ENCODE measurements at regions not wholly inside any gene's neighbourhood (a gene's known extent, or its start where the extent isn't known, plus 50 kb on each side); places are given as distances from the start of the nearest gene placed in this dataset.
"Not testable (repeated sequence)": the region's sequence is repeated elsewhere in the genome, so short reads cannot be mapped to it uniquely, and the experiment has no call there.

DNA sequence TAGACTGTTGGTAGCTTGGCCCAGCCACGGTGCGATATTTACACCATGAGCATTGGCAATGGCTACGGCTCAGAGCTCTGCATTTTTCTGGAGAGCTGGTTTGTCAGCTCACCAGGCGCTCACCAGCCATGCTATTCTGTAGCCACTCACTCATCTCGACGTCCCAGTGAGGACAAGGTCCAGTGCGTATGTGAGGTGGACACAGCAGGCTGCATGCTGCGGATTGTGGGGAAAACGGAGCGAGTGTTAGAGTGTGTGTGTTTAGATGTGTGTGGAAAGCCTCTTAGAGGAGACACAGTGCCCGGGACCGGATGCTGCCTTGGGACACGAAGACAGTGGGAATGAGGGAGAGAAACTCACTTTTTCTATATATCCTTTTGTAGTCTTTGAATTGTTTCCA is 103.7 kb downstream of the PLXNA1 start:
- not testable (repeated sequence) for H3K27ac ChIP-seq (ENCODE audit: low read depth); H3K79me2 ChIP-seq (replicated peaks; ENCODE audit: insufficient read depth); H3K9me3 Mint-ChIP-seq; H3K4me3 Mint-ChIP-seq; ATAC-seq; H3K27me3 ChIP-seq (ENCODE audit: insufficient read depth); H3K4me1 Mint-ChIP-seq; H3K4me1 ChIP-seq (ENCODE audit: insufficient read depth); H3K36me3 Mint-ChIP-seq (ENCODE audit: low read depth); H3K36me3 ChIP-seq (ENCODE audit: insufficient read depth); H3K4me3 ChIP-seq; H3K27ac Mint-ChIP-seq; H3K27me3 Mint-ChIP-seq (ENCODE audit: insufficient read depth, low read depth, poor library complexity); H3F3A ChIP-seq (replicated peaks; ENCODE audit: low read depth); H3K4me2 ChIP-seq; H4K20me1 ChIP-seq (replicated peaks; ENCODE audit: insufficient read depth); DNase-seq (ENCODE audit: low spot score); H2AFZ ChIP-seq; H3K9me2 ChIP-seq (ENCODE audit: insufficient read depth)

DNA sequence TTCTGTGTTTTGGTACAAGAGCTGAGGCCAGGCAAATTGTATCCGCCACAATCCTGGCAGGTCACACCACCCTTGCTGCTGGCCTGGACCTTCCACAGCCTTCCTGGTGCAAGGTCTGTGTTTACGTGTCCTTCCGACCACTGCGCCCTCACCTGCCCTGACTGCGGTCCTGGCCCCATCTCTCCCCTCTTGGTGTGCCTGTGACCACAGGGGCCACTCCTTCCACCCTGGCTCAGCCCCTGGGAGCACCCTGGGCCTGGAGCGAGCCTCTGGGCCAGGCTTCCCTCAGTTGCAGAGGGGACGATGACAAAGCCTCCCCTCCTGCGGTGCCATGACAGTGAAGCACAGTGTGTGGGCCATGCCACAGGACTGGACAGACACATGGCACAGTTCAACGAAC is 104.5 kb downstream of the PLXNA1 start:
- H3K36me3 ChIP-seq (ENCODE audit: insufficient read depth), result no peaks in the 10 kb centered on the region
- H3K4me1 Mint-ChIP-seq, result no peaks in the 10 kb centered on the region
- no peak for TF ChIP-seq POLR2AphosphoS5 (IDR thresholded peaks at IDR 0.05; ENCODE audit: low read depth)
- TF ChIP-seq, protein P1, sequence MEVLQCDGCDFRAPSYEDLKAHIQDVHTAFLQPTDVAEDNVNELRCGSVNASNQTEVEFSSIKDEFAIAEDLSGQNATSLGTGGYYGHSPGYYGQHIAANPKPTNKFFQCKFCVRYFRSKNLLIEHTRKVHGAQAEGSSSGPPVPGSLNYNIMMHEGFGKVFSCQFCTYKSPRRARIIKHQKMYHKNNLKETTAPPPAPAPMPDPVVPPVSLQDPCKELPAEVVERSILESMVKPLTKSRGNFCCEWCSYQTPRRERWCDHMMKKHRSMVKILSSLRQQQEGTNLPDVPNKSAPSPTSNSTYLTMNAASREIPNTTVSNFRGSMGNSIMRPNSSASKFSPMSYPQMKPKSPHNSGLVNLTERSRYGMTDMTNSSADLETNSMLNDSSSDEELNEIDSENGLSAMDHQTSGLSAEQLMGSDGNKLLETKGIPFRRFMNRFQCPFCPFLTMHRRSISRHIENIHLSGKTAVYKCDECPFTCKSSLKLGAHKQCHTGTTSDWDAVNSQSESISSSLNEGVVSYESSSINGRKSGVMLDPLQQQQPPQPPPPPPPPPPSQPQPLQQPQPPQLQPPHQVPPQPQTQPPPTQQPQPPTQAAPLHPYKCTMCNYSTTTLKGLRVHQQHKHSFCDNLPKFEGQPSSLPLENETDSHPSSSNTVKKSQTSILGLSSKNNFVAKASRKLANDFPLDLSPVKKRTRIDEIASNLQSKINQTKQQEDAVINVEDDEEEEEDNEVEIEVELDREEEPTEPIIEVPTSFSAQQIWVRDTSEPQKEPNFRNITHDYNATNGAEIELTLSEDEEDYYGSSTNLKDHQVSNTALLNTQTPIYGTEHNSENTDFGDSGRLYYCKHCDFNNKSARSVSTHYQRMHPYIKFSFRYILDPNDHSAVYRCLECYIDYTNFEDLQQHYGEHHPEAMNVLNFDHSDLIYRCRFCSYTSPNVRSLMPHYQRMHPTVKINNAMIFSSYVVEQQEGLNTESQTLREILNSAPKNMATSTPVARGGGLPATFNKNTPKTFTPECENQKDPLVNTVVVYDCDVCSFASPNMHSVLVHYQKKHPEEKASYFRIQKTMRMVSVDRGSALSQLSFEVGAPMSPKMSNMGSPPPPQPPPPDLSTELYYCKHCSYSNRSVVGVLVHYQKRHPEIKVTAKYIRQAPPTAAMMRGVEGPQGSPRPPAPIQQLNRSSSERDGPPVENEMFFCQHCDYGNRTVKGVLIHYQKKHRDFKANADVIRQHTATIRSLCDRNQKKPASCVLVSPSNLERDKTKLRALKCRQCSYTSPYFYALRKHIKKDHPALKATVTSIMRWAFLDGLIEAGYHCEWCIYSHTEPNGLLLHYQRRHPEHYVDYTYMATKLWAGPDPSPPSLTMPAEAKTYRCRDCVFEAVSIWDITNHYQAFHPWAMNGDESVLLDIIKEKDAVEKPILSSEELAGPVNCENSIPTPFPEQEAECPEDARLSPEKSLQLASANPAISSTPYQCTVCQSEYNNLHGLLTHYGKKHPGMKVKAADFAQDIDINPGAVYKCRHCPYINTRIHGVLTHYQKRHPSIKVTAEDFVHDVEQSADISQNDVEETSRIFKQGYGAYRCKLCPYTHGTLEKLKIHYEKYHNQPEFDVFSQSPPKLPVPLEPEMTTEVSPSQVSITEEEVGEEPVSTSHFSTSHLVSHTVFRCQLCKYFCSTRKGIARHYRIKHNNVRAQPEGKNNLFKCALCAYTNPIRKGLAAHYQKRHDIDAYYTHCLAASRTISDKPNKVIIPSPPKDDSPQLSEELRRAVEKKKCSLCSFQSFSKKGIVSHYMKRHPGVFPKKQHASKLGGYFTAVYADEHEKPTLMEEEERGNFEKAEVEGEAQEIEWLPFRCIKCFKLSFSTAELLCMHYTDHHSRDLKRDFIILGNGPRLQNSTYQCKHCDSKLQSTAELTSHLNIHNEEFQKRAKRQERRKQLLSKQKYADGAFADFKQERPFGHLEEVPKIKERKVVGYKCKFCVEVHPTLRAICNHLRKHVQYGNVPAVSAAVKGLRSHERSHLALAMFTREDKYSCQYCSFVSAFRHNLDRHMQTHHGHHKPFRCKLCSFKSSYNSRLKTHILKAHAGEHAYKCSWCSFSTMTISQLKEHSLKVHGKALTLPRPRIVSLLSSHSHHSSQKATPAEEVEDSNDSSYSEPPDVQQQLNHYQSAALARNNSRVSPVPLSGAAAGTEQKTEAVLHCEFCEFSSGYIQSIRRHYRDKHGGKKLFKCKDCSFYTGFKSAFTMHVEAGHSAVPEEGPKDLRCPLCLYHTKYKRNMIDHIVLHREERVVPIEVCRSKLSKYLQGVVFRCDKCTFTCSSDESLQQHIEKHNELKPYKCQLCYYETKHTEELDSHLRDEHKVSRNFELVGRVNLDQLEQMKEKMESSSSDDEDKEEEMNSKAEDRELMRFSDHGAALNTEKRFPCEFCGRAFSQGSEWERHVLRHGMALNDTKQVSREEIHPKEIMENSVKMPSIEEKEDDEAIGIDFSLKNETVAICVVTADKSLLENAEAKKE (CRISPR knock-in tag; IDR thresholded peaks at IDR 0.05), result no peak
- no peak for TF ChIP-seq STAT1 (IDR thresholded peaks at IDR 0.05; ENCODE audit: unreplicated experiment)
- TF ChIP-seq, protein P2, sequence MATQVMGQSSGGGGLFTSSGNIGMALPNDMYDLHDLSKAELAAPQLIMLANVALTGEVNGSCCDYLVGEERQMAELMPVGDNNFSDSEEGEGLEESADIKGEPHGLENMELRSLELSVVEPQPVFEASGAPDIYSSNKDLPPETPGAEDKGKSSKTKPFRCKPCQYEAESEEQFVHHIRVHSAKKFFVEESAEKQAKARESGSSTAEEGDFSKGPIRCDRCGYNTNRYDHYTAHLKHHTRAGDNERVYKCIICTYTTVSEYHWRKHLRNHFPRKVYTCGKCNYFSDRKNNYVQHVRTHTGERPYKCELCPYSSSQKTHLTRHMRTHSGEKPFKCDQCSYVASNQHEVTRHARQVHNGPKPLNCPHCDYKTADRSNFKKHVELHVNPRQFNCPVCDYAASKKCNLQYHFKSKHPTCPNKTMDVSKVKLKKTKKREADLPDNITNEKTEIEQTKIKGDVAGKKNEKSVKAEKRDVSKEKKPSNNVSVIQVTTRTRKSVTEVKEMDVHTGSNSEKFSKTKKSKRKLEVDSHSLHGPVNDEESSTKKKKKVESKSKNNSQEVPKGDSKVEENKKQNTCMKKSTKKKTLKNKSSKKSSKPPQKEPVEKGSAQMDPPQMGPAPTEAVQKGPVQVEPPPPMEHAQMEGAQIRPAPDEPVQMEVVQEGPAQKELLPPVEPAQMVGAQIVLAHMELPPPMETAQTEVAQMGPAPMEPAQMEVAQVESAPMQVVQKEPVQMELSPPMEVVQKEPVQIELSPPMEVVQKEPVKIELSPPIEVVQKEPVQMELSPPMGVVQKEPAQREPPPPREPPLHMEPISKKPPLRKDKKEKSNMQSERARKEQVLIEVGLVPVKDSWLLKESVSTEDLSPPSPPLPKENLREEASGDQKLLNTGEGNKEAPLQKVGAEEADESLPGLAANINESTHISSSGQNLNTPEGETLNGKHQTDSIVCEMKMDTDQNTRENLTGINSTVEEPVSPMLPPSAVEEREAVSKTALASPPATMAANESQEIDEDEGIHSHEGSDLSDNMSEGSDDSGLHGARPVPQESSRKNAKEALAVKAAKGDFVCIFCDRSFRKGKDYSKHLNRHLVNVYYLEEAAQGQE (IDR thresholded peaks at IDR 0.05; ENCODE audit: unreplicated experiment), result no peak
- TF ChIP-seq CREB1 (CRISPR knock-in tag; IDR thresholded peaks at IDR 0.05; ENCODE audit: low read depth), result no peak
- no peak for TF ChIP-seq NANOG (IDR thresholded peaks at IDR 0.05; ENCODE audit: borderline replicate concordance)
- TF ChIP-seq, protein P3, sequence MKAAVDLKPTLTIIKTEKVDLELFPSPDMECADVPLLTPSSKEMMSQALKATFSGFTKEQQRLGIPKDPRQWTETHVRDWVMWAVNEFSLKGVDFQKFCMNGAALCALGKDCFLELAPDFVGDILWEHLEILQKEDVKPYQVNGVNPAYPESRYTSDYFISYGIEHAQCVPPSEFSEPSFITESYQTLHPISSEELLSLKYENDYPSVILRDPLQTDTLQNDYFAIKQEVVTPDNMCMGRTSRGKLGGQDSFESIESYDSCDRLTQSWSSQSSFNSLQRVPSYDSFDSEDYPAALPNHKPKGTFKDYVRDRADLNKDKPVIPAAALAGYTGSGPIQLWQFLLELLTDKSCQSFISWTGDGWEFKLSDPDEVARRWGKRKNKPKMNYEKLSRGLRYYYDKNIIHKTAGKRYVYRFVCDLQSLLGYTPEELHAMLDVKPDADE (IDR thresholded peaks at IDR 0.05), result no peak
- TF ChIP-seq ZNF331 (CRISPR knock-in tag; IDR thresholded peaks at IDR 0.05; ENCODE audit: low read depth), result no peak
- no peak for TF ChIP-seq JUNB (IDR thresholded peaks at IDR 0.05; ENCODE audit: unreplicated experiment)
- TF ChIP-seq, protein P4, sequence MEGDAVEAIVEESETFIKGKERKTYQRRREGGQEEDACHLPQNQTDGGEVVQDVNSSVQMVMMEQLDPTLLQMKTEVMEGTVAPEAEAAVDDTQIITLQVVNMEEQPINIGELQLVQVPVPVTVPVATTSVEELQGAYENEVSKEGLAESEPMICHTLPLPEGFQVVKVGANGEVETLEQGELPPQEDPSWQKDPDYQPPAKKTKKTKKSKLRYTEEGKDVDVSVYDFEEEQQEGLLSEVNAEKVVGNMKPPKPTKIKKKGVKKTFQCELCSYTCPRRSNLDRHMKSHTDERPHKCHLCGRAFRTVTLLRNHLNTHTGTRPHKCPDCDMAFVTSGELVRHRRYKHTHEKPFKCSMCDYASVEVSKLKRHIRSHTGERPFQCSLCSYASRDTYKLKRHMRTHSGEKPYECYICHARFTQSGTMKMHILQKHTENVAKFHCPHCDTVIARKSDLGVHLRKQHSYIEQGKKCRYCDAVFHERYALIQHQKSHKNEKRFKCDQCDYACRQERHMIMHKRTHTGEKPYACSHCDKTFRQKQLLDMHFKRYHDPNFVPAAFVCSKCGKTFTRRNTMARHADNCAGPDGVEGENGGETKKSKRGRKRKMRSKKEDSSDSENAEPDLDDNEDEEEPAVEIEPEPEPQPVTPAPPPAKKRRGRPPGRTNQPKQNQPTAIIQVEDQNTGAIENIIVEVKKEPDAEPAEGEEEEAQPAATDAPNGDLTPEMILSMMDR (conservative IDR thresholded peaks at IDR 0.05; ENCODE audit: low read depth in 2 of 2), result no peak
- no peak for TF ChIP-seq EZH2 (IDR thresholded peaks at IDR 0.05; ENCODE audit: low read depth, unreplicated experiment)

More for the DNA sequence above, 104.5 kb downstream of the PLXNA1 start:
- H3K79me2 ChIP-seq (replicated peaks; ENCODE audit: insufficient read depth), result no peaks in the 10 kb centered on the region
- H3K4me1 ChIP-seq (ENCODE audit: insufficient read depth), result no peaks in the 10 kb centered on the region
- no peak overlapping the region for H3K4me3 ChIP-seq
- no peaks in the 10 kb centered on the region for H3K27me3 ChIP-seq (ENCODE audit: insufficient read depth)
- H4K20me1 ChIP-seq (replicated peaks; ENCODE audit: insufficient read depth), result no peaks in the 10 kb centered on the region
- Mint-ChIP-seq H3K27ac (no peak overlapping the region), H3K27me3 (ENCODE audit: insufficient read depth, low read depth, poor library complexity) (peaks cover 8% of the 10 kb centered on the region), H3K9me3 (no peaks in the 10 kb centered on the region), H3K36me3 (ENCODE audit: low read depth) (no peaks in the 10 kb centered on the region), H3K4me3 (no peak overlapping the region)
- no peak for DNase-seq (ENCODE audit: low spot score)
- H2AFZ ChIP-seq, result no peak overlapping the region
- ATAC-seq, result no peak
- H3K27ac ChIP-seq (ENCODE audit: low read depth), result no peak overlapping the region
- H3K9me2 ChIP-seq (ENCODE audit: insufficient read depth), result no peaks in the 10 kb centered on the region
- no peaks in the 10 kb centered on the region for H3F3A ChIP-seq (replicated peaks; ENCODE audit: low read depth)
- H3K4me2 ChIP-seq, result no peak overlapping the region

Data from GM23338 (cell line).